ENCODE measurements at regions not wholly inside any gene's neighbourhood (a gene's known extent, or its start where the extent isn't known, plus 50 kb on each side); places are given as distances from the start of the nearest gene placed in this dataset.

DNA sequence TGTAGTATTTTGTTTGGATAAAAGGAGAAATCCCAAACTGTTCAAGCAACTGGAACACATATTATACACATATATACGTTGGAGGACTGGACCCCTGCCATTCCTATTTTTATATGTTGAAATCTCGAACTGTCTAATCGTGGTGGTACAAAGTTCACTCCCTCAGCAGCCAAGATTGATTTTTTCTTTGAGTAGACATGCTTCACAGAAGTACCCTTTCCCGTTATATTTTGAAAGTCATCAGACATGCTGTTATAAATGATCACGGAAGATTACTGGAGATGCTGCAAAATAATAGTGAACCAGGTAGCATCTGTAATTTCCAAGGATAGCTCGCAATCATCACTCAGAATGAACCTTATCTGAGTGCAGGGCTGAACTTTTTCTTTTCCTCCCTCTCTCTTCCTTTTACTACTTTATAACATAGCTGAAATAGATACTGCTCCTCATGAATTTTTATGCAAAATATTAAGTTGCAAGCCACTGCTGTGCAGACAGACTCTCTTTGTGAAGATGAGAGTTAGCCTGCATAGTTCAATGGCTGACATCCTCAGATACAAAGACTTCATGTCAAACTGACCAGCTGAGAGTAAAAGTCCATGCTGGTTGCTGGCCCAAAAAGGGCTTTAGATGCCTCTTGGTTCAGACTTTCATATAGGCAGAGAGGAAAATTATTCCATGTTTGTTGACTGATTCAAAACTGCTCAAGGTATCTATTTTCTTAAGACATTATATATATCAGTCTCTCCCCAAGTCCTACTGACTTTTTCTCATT lies 451.9 kb downstream of the TMEM38B start:
- no peak overlapping the region for H3K4me3 ChIP-seq (ENCODE audit: low read length in 3 of 3)
- intact Hi-C loops (cut with DNase I) = no loop called here
- H3K9me3 ChIP-seq (ENCODE audit: control insufficient read depth in 2 of 3, insufficient read depth in 1 of 3, low read length in 3 of 3) = no peaks in the 10 kb centered on the region
- no peak overlapping the region for H3K9ac ChIP-seq (ENCODE audit: low read length in 3 of 3)
- DNase-seq = no peak
- no peaks in the 10 kb centered on the region for H3K27me3 ChIP-seq (ENCODE audit: control insufficient read depth, insufficient read depth, low read length)
- FAIRE-seq = no peak
- H3K4me1 ChIP-seq (ENCODE audit: control insufficient read depth in 2 of 3, insufficient read depth in 2 of 3, low read depth in 1 of 3, low read length in 3 of 3) = no peaks in the 10 kb centered on the region
- no peak overlapping the region for H3K27ac ChIP-seq (ENCODE audit: low read depth in 2 of 2, low read length in 2 of 2)
- TF ChIP-seq, protein P1, sequence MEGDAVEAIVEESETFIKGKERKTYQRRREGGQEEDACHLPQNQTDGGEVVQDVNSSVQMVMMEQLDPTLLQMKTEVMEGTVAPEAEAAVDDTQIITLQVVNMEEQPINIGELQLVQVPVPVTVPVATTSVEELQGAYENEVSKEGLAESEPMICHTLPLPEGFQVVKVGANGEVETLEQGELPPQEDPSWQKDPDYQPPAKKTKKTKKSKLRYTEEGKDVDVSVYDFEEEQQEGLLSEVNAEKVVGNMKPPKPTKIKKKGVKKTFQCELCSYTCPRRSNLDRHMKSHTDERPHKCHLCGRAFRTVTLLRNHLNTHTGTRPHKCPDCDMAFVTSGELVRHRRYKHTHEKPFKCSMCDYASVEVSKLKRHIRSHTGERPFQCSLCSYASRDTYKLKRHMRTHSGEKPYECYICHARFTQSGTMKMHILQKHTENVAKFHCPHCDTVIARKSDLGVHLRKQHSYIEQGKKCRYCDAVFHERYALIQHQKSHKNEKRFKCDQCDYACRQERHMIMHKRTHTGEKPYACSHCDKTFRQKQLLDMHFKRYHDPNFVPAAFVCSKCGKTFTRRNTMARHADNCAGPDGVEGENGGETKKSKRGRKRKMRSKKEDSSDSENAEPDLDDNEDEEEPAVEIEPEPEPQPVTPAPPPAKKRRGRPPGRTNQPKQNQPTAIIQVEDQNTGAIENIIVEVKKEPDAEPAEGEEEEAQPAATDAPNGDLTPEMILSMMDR (IDR thresholded peaks at IDR 0.05; ENCODE audit: borderline replicate concordance, extremely low read depth, insufficient read depth) = no peak
- H3K36me3 ChIP-seq (ENCODE audit: control insufficient read depth in 2 of 3, insufficient read depth in 3 of 3, low read length in 3 of 3) = no peaks in the 10 kb centered on the region

DNA sequence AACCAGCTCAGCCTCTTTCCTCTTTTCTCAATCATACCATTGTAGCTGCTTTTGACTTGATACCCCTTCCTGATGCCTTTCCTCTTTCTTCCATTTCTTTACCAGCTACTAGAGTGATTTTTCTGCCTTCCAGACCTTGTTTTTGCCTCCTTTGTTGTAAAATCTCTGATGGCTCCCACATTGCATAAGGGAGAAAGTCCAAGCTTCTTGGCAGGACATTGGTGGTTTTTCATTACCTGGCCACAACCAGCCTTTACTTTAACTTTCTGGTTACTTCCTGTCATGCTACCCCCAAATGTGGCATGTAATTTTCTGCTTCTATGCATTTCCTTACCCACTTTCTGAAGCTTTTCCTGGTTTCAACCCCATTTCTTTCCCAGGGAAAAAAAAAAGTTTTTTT lies 452.5 kb downstream of the TMEM38B start:
- TF ChIP-seq, protein P1 (IDR thresholded peaks at IDR 0.05; ENCODE audit: borderline replicate concordance, extremely low read depth, insufficient read depth) = no peak
- H3K27ac ChIP-seq (ENCODE audit: low read depth in 2 of 2, low read length in 2 of 2) = no peak overlapping the region
- no peak for DNase-seq
- no peak for FAIRE-seq
- no peaks in the 10 kb centered on the region for H3K4me1 ChIP-seq (ENCODE audit: control insufficient read depth in 2 of 3, insufficient read depth in 2 of 3, low read depth in 1 of 3, low read length in 3 of 3)
- no peaks in the 10 kb centered on the region for H3K27me3 ChIP-seq (ENCODE audit: control insufficient read depth, insufficient read depth, low read length)
- intact Hi-C loops (cut with DNase I) = no loop called here
- no peak overlapping the region for H3K9ac ChIP-seq (ENCODE audit: low read length in 3 of 3)
- no peaks in the 10 kb centered on the region for H3K36me3 ChIP-seq (ENCODE audit: control insufficient read depth in 2 of 3, insufficient read depth in 3 of 3, low read length in 3 of 3)
- no peaks in the 10 kb centered on the region for H3K9me3 ChIP-seq (ENCODE audit: control insufficient read depth in 2 of 3, insufficient read depth in 1 of 3, low read length in 3 of 3)
- H3K4me3 ChIP-seq (ENCODE audit: low read length in 3 of 3) = no peak overlapping the region

DNA sequence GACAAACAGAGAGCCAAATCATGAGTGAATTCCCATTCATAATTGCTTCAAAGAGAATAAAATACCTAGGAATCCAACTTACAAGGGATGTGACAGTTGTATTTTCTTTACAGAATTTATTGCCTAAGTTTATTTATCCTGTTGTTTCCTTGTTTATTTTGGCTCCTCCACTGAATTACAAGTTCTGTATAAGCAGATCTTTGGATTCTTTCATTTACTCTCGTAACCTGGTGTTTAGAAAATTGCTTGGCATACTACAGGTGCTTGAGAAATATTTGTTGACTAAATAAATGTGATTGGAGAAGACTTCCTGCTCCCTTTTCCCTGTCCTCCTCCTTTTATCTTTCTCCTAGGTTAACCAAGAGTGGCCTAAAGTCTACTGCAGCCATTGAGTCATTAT lies 455.6 kb downstream of the TMEM38B start:
- TF ChIP-seq, protein P1 (IDR thresholded peaks at IDR 0.05; ENCODE audit: borderline replicate concordance, extremely low read depth, insufficient read depth) = no peak
- Histone ChIP-seq H3K36me3 (ENCODE audit: control insufficient read depth in 2 of 3, insufficient read depth in 3 of 3, low read length in 3 of 3) (no peaks in the 10 kb centered on the region), H3K27me3 (ENCODE audit: control insufficient read depth, insufficient read depth, low read length) (no peaks in the 10 kb centered on the region), H3K4me3 (ENCODE audit: low read length in 3 of 3) (no peak overlapping the region), H3K4me1 (ENCODE audit: control insufficient read depth in 2 of 3, insufficient read depth in 2 of 3, low read depth in 1 of 3, low read length in 3 of 3) (no peaks in the 10 kb centered on the region), H3K9me3 (ENCODE audit: control insufficient read depth in 2 of 3, insufficient read depth in 1 of 3, low read length in 3 of 3) (no peaks in the 10 kb centered on the region), H3K9ac (ENCODE audit: low read length in 3 of 3) (no peak overlapping the region), H3K27ac (ENCODE audit: low read depth in 2 of 2, low read length in 2 of 2) (no peak overlapping the region)
- intact Hi-C loops (cut with DNase I) = no loop called here
- FAIRE-seq (no peak), DNase-seq (peak in 2 of 5 donors; percentile 12 to 34)

Measured in kidney (tissue), 13 donors.